ELR (cell line): ENCODE measurements at regions not wholly inside any gene's neighbourhood (a gene's known extent, or its start where the extent isn't known, plus 50 kb on each side); places are given as distances from the start of the nearest gene placed in this dataset.

Experiments
- DNase-seq: peaks from one replicate; pipeline ENCODE4 v3.0.0-alpha.2; 2015; ENCODE audit warnings: low read depth

GRCh38 chr7:115707258-115708012 lies 323.1 kb downstream of the TFEC start:
- DNase-seq, result peak; percentile 50

- no peak for DNase-seq
Observed at GRCh38 chr7:115704884-115705283, 325.7 kb downstream of the TFEC start.

- no peak for DNase-seq
Observed at GRCh38 chr7:115701141-115701540, 329.4 kb downstream of the TFEC start.

GRCh38 chr7:115694424-115694823 lies 336.1 kb downstream of the TFEC start:
- no peak for DNase-seq

GRCh38 chr7:115693779-115694178 lies 336.8 kb downstream of the TFEC start:
- DNase-seq, result no peak

GRCh38 chr7:115689941-115690340 lies 340.6 kb downstream of the TFEC start:
- no peak for DNase-seq

- DNase-seq, result no peak
Observed at GRCh38 chr7:115683093-115683492, 347.5 kb downstream of the TFEC start.

- DNase-seq, result no peak
Observed at GRCh38 chr7:115682507-115682906, 348.1 kb downstream of the TFEC start.

GRCh38 chr7:115680921-115681320 lies 349.6 kb downstream of the TFEC start:
- DNase-seq, result no peak

- peak; percentile 52 for DNase-seq
Observed at GRCh38 chr7:115679976-115680375, 350.6 kb downstream of the TFEC start.

GRCh38 chr7:115679423-115679822 lies 351.1 kb downstream of the TFEC start:
- no peak for DNase-seq

- peak; percentile 27 for DNase-seq
Observed at GRCh38 chr7:115678086-115678982, 352.2 kb downstream of the TFEC start.

- no peak for DNase-seq
Observed at GRCh38 chr7:115676707-115677106, 353.9 kb downstream of the TFEC start.

- peak; percentile 30 for DNase-seq
Observed at GRCh38 chr7:115676080-115676479, 354.5 kb downstream of the TFEC start.

- DNase-seq, result no peak
Observed at GRCh38 chr7:115674467-115675024, 356.0 kb downstream of the TFEC start.

GRCh38 chr7:115672024-115672423 lies 358.5 kb downstream of the TFEC start:
- peak; percentile 45 for DNase-seq

GRCh38 chr7:115662676-115663075 lies 367.9 kb downstream of the TFEC start:
- DNase-seq, result peak; percentile 40

- DNase-seq, result peak; percentile 67
Observed at GRCh38 chr7:115662120-115662519, 368.4 kb downstream of the TFEC start.

- no peak for DNase-seq
Observed at GRCh38 chr7:115658223-115658622, 372.3 kb downstream of the TFEC start.

- DNase-seq, result peak; percentile 48
Observed at GRCh38 chr7:115654384-115655214, 376.0 kb downstream of the TFEC start.

- no peak for DNase-seq
Observed at GRCh38 chr7:115649429-115649828, 381.1 kb downstream of the TFEC start.

GRCh38 chr7:115647712-115648111 lies 382.9 kb downstream of the TFEC start:
- no peak for DNase-seq
